HG03139 (cell line): ENCODE measurements at regions not wholly inside any gene's neighbourhood (a gene's known extent, or its start where the extent isn't known, plus 50 kb on each side); places are given as distances from the start of the nearest gene placed in this dataset.
"Not testable (repeated sequence)": the region's sequence is repeated elsewhere in the genome, so short reads cannot be mapped to it uniquely, and the experiment has no call there.

Experiments used
- ATAC-seq: cut with Tn5 transposase; IDR thresholded peaks from one replicate; pipeline ENCODE4 v1.9.1; 2021; ENCODE audit not compliant: unreplicated experiment

DNA sequence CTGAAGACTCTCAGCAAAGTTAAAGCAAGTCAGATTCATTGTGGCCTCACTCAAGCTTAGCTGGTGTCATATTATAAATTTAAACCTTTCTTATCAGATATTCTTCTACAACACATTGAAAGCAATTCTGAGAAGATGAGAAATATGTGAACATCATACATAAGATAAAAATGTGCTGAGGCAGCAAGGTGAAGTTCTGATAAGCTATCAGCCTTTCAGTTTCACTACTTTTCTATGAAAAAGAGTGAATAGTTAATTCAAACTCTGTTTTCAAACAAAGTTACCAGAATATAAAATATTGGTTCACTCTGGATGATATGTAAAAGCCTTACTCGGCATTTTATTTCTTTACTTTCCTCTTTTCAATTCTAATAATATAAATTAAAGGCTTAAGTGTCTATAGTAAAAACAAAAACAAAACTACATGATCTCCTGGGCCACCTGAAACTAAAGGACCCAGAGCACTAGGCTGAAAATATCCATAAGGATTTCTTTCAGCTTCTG is 824.4 kb downstream of the MTRR start:
- ATAC-seq, result no peak

DNA sequence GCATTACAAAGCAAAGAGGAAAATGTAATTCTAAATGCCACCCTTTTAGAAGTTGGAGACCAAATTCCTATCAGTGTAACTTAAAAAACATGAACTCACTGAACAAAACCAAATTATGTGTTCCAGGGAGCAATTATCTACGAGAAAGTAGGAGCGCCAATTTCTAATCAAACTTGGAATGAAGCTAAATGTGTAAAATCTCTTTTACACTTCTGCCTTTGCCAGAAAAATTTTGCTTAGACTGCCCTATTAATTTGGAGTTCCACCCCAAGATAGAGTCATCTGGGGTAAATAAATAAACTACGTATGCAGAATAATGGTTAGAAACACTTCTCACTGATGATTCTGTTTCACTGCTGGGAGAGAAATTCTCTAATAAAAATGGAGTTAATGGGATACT is 825.6 kb downstream of the MTRR start:
- ATAC-seq, result no peak

DNA sequence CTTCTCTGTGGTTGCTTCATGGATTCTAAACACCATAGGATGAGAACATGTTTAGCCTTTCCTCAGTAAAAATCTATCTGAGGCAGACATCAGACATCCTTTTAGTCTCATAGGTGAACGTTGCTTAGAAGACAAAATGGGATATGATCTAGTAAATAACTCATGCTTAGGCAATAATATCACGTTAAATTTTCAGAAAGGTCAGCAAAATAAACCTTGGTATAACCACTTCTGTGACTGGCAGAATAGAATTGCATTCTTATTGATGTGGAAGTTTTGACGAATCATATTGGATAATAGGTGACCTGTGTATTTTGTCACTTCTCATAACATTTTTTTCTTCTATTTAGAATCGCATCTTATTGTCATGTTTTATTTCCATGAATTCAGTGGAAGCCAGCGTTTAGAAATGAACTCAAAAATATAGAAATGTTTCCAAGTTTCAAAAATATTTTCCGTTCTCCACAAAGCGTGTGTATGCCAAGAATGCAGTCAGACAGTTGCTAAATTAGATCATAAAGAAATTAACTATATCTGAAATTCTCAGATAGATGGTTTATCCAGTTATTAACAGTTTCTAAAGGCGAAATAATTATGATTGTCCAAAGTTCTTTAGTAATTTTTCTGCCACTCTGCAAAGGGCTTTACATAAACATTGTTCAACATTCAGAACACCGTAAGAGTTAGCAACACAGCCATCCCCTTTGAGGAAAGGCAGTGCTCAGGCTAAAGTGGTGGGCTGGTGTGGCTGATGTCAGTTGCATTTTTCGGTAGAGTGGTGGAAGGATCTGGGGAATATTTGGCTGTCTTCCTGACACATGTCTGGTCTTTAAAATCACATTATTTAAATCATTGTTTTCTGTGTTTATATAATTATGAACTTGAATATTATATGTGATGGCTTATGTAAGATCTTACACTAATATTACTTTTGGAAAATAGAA is 827.2 kb downstream of the MTRR start:
- ATAC-seq, result no peak

DNA sequence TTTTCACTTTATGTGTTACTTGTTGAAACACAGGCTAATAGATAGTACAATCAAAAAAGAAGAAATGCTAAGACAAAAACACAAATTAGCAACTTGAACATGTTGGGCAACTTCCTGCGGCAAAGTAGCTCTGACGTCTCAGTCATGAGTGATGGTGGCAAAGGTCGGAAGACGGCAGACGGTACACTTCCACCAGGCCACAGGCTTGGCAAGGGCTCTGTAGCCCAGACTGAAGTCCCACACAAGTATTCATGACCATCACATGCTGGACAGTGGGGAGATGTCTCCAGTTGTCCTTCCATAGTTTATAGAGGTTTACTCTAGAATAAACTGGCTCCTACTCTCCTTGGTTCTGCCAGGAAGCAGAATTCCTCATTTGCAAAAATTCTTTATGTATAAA is 831.3 kb downstream of the MTRR start:
- ATAC-seq, result no peak

DNA sequence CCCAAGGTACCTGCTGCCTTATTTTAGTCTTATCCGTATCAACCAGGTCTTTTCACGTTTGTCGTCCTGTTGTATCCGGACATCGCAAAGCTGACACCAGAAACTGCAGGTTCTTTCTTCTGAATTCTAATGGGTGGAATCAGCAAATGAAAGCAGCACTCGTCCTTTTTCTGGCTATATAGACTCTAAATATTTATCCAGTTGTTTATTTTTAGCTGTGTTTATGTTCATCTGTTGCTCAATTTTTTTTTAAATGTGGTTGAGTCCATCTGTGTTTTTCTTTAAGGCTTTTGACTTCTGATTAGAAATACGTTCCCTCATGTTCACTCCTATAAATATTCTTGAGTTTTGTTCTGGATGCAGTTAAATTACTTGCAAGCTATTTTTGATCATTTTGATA is 831.7 kb downstream of the MTRR start:
- ATAC-seq, result no peak

DNA sequence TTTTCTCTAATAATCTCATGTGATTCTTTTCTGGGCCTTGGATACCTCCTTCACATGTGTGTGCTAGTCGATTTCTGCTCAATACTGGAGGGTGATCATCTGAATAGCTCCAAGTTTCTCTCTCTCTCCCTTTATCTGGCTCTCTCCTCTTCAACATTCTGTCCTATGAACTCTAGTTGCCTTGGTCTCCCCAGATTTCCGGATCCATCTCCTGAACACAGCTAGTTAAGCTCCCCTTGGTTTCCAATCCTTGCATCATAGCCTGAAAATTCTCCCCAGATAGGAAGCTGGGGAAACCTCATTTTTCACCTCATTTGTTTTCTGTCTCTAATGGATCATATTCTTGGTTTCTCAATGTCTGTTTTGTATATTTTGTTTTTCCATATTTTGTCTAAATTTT is 832.3 kb downstream of the MTRR start:
- ATAC-seq, result no peak

DNA sequence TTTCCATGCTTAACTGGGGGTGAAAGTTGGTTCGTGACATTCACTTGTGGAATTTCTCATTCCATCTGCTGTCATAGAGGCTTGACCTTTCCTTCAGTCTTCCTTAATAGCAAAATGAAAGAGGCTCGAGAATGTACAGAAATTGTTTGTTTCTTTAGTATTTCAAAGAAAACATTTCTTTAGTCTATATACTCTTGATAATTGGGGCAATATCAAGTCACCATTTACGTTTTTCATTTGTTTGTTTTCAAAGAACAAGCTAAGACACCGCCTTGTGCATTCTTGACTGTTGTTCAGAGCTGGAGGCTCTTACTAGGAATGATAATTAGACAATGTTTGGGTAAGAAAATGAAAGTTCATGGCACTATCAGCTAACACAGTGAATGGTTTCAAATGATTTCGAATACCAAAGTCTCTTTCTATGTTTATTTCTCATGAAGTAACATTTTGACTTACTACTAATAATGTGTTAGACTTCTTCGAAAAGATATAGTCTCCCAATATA is 835.4 kb downstream of the SEMA5A start:
- ATAC-seq, result no peak

DNA sequence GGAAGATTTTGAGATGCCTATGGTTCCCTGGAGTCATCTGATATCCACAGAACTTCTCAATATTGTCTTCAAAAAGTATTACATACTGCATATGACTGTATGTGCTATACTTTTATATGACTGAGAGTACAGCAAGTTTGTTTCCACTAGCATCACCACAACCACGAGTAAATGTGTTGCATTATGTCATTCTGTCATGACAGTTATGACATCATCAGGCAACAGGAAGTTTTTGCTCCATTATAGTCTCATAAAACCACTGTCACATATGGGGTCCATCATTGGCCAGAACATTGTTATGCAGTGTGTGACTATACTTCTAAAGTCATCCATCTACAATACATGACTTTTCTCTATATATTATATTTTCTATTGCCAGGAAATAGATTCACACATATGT is 831.7 kb downstream of the SEMA5A start:
- ATAC-seq, result no peak

DNA sequence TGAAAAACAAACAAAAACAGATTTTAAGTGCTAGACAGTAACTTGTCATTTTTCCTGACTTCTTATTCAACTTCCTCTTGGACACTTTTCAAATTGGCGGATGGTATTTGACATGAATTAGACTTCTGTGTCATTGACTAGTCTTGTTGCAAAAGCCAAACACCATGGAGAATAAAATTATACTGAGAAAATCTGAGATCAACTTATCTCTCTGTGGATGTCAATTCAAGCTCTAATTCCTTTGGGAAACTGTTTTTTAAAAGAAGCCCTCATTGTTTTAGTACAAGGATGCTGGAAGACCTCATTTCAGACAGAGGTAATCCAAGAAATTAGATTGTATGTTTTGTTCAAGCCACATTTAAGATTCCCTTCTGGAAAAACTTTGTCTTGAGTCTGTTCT is 831.0 kb downstream of the SEMA5A start:
- no peak for ATAC-seq

DNA sequence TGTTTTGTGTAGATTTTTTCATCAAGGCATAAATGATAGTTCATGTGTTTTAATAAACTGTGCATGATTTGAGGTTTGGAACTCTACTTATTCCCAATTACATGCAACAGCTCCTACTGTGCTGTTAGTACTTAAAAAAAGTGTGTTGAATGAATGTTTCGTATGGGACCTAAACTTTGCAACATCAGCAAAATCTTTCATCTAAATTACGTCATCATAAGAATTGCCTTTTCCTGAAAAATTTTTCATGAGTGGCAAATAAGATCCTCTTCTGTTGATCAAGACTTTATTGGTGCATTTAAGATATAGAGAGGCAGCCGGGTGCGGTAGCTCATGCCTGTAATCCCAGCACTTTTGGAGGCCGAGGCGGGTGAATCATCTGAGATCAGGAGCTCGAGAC is 826.1 kb downstream of the SEMA5A start:
- no peak for ATAC-seq

DNA sequence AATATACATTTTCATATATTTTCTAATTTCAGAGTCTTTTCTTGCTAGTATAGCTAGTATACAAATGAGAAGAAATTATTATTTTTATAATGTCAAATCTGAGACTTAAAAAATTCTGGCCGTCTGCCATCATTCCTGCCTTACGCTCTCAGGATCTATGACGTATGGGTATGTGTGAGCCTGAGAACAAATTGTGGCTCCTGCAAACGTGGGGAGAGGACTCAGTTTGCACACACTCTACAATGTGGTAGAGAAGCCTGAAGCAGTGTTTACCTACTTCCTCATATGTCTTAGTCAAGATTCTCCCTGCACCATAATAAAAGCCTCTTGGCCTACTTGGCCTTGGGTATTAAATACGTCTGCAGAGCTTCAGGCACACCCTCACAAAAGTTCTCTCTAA is 825.4 kb downstream of the SEMA5A start:
- no peak for ATAC-seq

DNA sequence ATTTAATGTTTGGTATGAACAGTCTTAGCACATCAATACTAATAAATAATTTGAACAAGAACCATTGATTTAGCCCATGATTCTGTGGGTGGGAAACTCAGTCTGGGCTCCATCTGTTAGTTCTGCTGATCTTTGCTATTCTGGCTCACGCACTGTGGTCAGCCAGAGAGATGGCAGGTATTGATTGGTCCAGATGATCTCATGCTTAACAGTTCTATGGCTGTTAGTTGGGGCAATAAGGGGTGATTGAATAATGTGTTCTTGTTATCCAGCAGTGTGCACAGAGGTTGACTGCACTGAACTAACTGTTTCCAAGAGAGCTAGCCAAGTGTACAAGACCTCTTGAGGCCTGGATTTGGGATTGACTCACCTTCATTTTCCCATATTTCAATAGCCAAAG is 824.3 kb downstream of the SEMA5A start:
- no peak for ATAC-seq

DNA sequence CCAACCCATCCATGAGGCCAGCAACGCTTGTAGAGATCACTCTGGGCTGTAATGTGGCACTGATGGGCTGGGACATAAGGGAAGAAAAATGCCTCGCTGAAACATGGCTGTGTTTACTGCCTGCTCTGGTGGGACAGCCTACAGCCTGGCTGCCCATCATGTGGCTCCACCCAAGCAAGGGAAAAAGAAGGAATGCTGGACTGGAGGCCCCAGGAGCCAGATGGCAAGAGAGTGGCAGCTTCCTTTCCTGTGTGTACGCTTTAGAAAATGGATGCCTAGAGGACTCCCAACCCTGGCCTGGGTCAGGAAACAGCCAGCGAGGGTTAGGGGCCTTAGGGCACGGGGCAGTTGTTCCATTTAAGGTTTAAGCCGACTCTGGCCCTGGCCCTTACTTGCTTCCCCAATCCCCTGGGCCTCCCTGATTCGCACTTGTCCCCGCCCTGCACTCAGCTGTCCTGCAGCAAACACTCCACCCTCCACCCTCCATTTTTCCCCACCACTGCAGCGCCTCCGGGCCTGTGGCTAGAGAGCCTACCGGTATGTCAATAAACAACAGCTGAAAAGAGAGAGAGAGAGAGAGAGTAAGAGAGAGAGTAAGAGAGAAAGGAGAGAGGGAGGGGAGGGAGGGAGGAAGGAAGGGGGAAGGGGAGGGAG is 819.4 kb downstream of the SEMA5A start:
- ATAC-seq, result no peak

DNA sequence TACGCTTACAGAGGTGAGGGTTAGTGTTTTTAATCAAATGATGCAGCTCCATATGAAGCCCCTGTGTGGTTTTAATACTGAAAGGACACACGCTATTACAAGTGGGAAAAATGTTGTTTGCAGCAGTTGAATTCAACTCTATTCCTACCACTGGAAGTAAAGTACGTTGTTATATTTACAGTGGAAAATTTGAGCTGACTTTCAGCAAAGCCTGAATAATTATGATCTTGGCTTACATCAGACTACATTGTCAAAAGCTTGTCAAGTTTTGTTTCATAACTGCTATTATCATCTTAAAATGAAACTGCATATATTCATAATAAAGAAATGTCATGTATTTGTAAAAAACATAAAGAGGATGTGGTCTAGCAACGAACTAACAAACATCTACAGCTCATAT is 818.5 kb downstream of the SEMA5A start:
- ATAC-seq, result no peak

DNA sequence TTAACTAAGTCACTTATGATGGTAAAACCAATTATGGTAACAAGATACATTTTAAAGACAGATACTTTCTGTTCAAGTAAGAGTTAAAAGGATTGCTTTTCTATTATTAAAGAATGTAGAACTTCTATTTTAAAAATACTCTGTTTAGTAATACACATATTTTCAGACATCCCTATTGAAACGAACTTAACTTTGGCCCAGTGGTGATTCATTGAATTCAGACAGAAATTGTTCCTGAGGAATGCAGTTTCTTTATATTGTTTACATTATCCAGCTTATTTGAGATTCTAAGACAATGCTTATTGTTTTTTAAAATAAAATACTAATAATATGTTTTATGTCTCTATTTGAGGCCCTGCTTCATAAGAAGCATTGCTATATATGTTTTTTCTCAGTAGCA is 816.4 kb downstream of the SEMA5A start:
- ATAC-seq, result no peak

DNA sequence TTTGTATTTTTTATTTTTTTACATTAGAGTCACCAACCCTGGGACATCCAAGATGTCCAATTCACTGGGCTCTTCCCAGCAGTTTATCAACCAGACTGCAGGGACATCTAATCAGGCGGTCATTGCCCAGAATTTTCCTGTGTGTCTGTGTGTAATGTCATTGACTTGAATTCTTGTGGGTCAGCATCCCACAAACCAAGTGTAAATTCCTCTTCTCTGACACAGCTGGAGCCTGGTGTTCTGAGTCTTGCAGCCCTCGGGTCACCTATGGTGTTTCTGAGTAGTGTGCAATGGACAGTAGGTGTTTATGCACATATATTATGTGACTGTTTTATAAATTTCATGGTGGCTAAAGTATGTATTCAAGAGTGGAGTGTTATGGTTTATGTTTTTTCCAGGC is 815.7 kb downstream of the SEMA5A start:
- no peak for ATAC-seq

DNA sequence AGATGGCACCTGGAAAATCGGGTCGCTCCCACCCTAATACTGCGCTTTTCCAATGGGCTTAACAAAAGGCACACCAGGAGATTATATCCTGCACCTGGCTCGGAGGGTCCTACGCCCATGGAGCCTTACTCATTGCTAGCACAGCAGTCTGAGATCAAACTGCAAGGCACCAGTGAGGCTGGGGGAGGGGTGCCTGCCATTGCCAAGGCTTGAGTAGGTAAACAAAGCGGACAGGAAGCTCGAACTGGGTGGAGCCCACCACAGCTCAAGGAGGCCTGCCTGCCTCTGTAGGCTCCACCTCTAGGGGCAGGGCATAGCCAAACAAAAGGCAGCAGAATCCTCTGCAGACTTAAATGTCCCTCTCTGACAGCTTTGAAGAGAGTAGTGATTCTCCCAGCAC is 814.8 kb downstream of the SEMA5A start:
- not testable (repeated sequence) for ATAC-seq

DNA sequence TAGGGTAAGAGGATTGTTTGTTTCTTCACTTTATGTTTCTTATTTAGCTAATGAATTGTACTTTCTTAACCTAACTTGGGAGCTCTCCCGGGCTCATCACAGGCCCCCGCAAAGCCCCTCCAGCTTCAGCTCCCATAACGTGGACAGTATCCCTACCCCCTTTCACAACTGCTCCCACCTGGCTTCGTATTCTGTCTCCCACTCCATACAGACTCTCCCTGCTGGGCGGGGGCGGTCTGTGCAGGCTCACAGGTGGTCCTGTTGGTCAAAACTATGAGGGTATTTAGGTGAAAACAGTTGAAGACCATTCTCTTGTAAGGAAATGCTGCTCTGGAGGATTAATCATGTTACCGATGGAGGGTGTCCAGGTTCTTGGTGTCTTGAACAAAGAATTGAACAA is 805.3 kb downstream of the SEMA5A start:
- ATAC-seq, result no peak

DNA sequence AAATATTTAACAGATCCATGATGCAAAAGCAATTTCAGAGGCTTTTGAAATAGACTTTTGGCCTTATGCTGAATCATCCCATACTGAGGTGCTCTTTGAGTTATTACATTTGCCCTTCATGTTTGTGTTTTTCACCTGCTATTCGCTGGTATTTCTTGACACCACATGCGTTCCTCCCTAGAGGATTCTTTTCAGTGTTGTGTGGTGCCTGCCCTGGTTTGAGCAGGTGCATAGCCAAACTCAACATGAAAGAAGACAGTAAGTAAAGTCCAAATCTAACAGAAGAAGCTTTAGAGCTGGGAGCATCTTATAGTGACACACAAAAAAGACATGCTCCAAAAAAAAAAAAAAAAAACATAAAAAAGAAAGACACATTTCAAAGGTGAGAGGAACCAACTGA is 796.3 kb downstream of the SEMA5A start:
- no peak for ATAC-seq

DNA sequence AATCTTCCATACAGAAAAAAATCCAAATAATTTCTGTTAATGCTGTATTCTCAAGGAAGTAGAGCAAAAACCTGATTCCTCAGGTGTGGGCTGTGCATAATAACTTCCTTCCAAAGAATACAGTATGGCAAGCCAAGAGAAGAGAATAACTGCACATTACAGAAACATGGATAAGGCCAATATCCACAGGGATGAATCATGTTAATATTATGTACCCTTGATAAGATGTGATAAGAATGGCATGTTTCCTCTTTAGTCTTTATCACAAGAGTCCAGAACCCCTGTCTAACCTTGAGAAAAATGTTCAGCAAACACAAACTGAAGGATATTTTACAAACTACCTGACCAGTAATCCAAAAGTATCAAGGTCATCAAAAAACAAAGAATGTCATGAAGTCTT is 795.8 kb downstream of the SEMA5A start:
- no peak for ATAC-seq

DNA sequence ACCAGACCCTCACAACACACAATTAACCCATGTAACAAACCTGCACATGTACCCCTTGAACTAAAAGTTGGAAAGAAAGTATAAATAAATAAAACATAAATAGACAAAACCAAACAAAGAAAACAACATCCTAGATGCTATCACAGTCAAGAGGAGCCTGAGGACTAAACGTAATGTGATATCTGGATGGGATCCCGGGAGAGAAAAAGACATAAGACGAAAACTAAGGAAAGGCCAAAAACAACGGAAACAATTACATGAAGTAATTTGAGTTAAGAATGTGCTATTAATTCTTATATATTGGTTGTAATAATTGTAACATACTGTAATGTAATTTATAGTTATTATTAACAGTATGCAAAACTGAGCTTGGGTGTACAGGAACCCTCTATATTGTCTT is 793.9 kb downstream of the SEMA5A start:
- no peak for ATAC-seq

DNA sequence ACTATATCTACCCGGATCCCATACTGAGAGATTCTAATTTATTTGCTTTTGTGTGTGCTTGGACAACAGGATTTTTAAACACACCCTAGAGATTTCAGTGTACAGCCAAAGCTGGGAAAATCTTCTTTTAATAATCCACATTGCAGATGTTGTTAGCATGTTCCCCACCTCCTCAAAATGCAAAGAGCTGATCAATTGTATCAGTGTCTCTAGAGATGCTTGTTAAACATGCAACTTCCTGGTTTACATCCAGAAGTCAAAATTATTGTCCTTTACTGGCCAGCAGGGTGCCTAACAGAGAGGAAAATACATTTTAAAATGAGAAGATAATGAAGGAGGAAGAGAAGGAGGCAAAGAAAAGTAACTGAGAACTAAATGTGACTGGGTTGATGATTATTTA is 793.3 kb downstream of the SEMA5A start:
- no peak for ATAC-seq
